ENCODE measurements at regions not wholly inside any gene's neighbourhood (a gene's known extent, or its start where the extent isn't known, plus 50 kb on each side); places are given as distances from the start of the nearest gene placed in this dataset.

DNA sequence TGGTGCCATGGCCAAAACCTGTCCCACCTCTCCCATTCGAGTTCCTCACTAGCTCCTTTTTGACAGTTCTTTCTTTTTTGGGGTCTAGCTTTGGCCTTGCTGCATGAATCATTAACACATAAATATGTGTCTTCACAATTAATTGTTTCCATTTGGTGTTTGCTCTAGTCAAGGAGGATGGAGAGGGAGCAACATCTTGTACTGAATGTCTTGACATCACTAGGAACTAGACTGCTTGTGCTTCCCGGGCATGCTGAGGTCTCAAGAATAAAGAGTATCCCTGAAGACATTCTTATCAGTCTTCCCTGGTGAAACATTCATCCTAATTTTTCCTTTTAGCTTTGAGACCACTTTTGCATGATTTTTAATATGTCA, 77.0 kb upstream of the ESR1 start:
- DNase-seq = no peak
- ChIA-PET CTCF (interaction anchor here (0.6 to 1.3 kb wide), 4 partner anchors 10 to 377 kb away, joined by 3 read pairs; no protein-coding TSS in a partner anchor), POLR2A (no interaction called here)
- Mint-ChIP-seq H3K9me3 (peaks cover 6% of the 10 kb centered on the region), H3K4me3 (no peak overlapping the region), H3K4me1 (ENCODE audit: low read depth) (peaks cover 3% of the 10 kb centered on the region), H3K36me3 (peaks cover 1% of the 10 kb centered on the region), H3K27me3 (no peaks in the 10 kb centered on the region), H3K27ac (no peak overlapping the region)
- intact Hi-C loops (cut with micrococcal nuclease) = no loop called here

DNA sequence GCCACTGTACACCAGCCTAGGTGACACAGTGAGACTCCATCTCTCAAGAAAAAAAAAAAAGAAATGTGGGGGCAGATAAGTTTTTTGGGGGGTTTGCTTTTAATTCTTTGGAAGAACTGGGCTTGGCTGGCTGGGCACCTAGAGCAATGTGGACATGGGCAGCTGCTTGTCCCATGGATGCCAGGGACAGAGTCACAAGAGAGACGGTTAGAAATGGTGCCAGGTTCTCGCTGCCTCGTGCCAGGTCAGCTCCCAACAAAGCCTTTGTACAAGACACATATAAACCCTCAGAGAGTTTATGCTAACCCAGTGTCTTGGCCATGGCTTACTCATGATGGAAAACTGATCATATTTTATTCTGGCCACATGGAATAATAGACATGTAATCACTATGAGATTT, 76.2 kb upstream of the ESR1 start:
- H3K27ac Mint-ChIP-seq = no peak overlapping the region
- peaks cover 3% of the 10 kb centered on the region for H3K4me1 Mint-ChIP-seq (ENCODE audit: low read depth)
- POLR2A ChIA-PET = no interaction called here

DNA sequence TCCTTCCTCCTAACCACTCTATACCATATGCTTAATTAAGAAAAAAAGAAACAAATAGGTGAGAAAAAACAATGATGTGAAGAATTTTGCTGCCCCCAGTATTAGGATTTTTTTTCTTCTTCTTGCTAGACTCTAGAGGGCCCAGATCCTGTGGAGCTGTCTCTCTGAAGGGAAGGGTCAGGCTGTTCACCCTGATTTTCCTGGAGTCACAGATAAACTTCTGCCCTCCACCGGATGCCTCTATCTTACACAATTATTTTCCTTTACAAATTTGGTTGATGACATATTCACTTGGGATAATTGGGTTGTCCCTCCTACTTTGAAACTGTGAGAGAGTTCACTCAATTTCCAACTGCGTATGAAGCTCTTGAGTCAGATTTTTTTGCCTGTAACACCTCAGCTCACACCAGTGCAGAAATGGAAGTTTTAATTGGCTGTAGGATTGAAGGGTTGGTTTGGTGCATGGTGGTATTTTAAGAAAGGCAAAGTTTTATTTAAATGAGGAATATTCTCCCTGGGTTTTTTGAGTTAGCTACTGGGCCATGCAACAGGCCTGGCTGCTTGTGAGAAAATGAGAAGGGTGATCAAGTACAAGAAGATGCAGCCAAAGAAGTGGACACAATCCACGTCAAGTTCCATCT, 73.7 kb upstream of the ESR1 start:
- intact Hi-C loops (cut with micrococcal nuclease) = no loop called here
- Mint-ChIP-seq H3K4me1 (ENCODE audit: low read depth) (peaks cover 3% of the 10 kb centered on the region), H3K36me3 (peaks cover 1% of the 10 kb centered on the region), H3K9me3 (peaks cover 6% of the 10 kb centered on the region), H3K4me3 (no peak overlapping the region), H3K27me3 (no peaks in the 10 kb centered on the region), H3K27ac (no peak overlapping the region)
- CTCF ChIA-PET = no interaction called here
- POLR2A ChIA-PET = no interaction called here
- DNase-seq = no peak

More for the DNA sequence above, 76.2 kb upstream of the ESR1 start:
- no peak for DNase-seq
- H3K36me3 Mint-ChIP-seq = peaks cover 1% of the 10 kb centered on the region
- CTCF ChIA-PET = interaction anchor here (1.3 kb wide), 1 partner anchor 10 kb away, joined by 3 read pairs; no protein-coding TSS in a partner anchor
- H3K27me3 Mint-ChIP-seq = no peaks in the 10 kb centered on the region
- H3K4me3 Mint-ChIP-seq = no peak overlapping the region
- H3K9me3 Mint-ChIP-seq = peaks cover 6% of the 10 kb centered on the region
- intact Hi-C loops (cut with micrococcal nuclease) = no loop called here

DNA sequence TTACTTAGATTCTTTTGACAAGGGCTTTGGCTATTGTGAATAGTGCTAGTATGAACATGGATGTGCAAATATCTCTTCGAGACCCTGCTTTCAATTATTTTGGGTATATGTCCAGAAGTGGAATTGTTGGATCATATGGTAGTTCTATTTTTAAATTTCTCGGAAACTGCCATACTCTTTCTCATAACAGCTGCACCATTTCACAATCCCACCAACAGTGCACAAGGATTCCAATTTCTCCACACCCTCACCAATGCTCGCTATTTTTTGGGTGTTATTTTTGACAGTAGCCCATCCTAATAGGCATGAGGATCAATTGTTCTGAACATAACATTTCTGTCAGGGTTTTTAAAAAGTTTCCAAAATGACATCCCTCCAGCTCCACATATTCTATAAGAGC, 69.2 kb upstream of the ESR1 start:
- Mint-ChIP-seq H3K9me3 (no peaks in the 10 kb centered on the region), H3K27ac (no peak overlapping the region), H3K36me3 (no peaks in the 10 kb centered on the region), H3K27me3 (no peaks in the 10 kb centered on the region), H3K4me1 (ENCODE audit: low read depth) (no peaks in the 10 kb centered on the region), H3K4me3 (no peak overlapping the region)
- CTCF ChIA-PET = interaction anchor here (0.6 to 1.1 kb wide), 2 partner anchors 27 to 380 kb away, joined by 3 read pairs; no protein-coding TSS in a partner anchor
- POLR2A ChIA-PET = no interaction called here
- intact Hi-C loops (cut with micrococcal nuclease) = no loop called here
- DNase-seq = no peak

DNA sequence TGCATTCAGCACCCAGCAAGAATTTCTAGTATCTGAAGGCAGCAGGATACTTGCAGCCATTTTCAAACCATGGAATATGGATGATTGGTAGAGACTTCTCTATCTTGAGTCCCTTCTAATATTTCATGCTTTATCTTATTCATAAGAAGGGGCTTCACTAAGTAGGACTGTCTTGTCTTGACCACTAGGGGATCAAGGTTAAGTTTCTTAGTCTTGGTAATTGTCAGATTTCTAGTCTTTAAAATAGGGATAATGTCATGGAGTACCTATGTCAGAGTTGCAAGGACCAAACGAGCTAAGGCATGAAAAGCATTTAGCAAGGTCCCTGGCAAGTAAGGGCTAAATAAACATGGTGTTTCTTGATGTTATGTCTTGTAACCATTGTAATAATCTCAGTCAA, 68.5 kb upstream of the ESR1 start:
- no peak for DNase-seq
- intact Hi-C loops (cut with micrococcal nuclease) = no loop called here
- POLR2A ChIA-PET = no interaction called here
- Mint-ChIP-seq H3K36me3 (no peaks in the 10 kb centered on the region), H3K4me3 (no peak overlapping the region), H3K27me3 (no peaks in the 10 kb centered on the region), H3K4me1 (ENCODE audit: low read depth) (no peaks in the 10 kb centered on the region), H3K9me3 (no peaks in the 10 kb centered on the region), H3K27ac (no peak overlapping the region)
- CTCF ChIA-PET = interaction anchor here (0.6 to 1.1 kb wide), 2 partner anchors 26 to 379 kb away, joined by 3 read pairs; no protein-coding TSS in a partner anchor

DNA sequence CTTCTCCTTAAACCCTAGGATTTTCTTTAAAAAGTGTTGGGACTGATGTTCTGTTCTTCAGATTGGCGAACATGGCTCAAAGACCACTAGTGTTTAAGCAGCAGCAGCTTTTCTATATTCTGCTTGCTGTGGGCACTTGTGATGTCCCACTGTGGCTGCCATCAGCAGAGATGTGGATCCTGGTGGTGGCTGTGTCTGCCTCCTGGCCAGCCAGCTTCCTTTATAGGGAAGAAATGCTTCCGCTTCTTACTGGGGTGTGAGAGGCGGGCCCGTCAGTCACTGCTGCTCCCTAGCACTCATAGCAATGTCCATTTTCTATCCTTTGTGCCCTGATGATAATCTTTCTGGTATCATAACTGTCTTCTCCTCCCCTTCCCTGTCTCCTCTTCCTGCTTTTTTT, 66.7 kb upstream of the ESR1 start:
- Mint-ChIP-seq H3K4me3 (no peak overlapping the region), H3K27me3 (no peaks in the 10 kb centered on the region), H3K36me3 (peaks cover 1% of the 10 kb centered on the region), H3K9me3 (peaks cover 2% of the 10 kb centered on the region), H3K27ac (no peak overlapping the region), H3K4me1 (ENCODE audit: low read depth) (no peaks in the 10 kb centered on the region)
- POLR2A ChIA-PET = interaction anchor here (0.6 kb wide), 1 partner anchor 866 kb away, joined by 4 read pairs; no protein-coding TSS in a partner anchor
- CTCF ChIA-PET = interaction anchor here (1.2 to 1.7 kb wide), 2 partner anchors 10 to 24 kb away, joined by 3 to 6 read pairs; no protein-coding TSS in a partner anchor
- intact Hi-C loops (cut with micrococcal nuclease) = no loop called here
- DNase-seq = no peak

DNA sequence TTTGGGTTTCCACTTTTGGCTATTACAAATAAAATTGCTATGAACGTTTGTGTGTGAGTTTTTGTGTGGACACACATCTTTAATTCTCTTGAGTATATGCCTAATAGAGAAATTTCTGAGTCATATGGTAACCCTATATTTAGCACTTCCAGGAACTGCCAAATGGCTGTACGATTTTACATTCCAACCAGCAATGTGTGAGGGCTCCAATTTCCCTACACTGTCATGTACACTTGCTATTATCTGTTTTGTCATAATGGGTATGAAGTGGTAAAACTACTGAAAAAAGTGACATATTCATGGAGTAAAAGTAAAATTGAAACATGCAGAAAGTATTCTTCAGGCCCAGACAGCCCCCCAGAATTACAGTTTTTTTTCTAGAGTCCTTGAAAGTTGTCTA, 59.6 kb upstream of the ESR1 start:
- Mint-ChIP-seq H3K4me1 (ENCODE audit: low read depth) (no peaks in the 10 kb centered on the region), H3K4me3 (no peak overlapping the region), H3K9me3 (peaks cover 5% of the 10 kb centered on the region), H3K27me3 (no peaks in the 10 kb centered on the region), H3K36me3 (peaks cover 3% of the 10 kb centered on the region), H3K27ac (no peak overlapping the region)
- no peak for DNase-seq
- POLR2A ChIA-PET = no interaction called here
- CTCF ChIA-PET = no interaction called here
- intact Hi-C loops (cut with micrococcal nuclease) = no loop called here

DNA sequence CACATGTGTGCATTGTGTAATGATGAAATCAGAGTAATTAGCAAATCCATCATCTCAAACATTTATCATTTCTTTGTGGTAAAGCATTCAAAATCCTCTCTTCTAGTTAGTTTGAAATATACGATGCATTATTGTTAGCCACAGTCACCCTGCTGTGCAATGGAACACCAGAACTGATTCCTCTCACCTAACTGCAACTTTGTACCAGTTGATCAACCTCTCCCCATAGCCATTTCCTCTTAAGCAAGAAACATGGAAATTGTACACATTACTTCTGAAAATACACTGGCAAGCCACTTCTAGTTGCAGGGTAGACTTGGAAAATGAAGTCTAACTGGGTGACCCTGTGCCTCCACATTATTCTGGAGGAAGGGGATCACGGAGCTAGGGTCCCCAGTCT, 58.1 kb upstream of the ESR1 start:
- peaks cover 3% of the 10 kb centered on the region for H3K36me3 Mint-ChIP-seq
- no peak overlapping the region for H3K4me3 Mint-ChIP-seq
- ChIA-PET CTCF (interaction anchor here (0.7 kb wide), 1 partner anchor 19 kb away, joined by 3 read pairs; no protein-coding TSS in a partner anchor), POLR2A (no interaction called here)
- H3K9me3 Mint-ChIP-seq = peaks cover 5% of the 10 kb centered on the region
- no peak for DNase-seq
- no peaks in the 10 kb centered on the region for H3K27me3 Mint-ChIP-seq
- no peaks in the 10 kb centered on the region for H3K4me1 Mint-ChIP-seq (ENCODE audit: low read depth)
- H3K27ac Mint-ChIP-seq = no peak overlapping the region
- intact Hi-C loops (cut with micrococcal nuclease) = no loop called here

DNA sequence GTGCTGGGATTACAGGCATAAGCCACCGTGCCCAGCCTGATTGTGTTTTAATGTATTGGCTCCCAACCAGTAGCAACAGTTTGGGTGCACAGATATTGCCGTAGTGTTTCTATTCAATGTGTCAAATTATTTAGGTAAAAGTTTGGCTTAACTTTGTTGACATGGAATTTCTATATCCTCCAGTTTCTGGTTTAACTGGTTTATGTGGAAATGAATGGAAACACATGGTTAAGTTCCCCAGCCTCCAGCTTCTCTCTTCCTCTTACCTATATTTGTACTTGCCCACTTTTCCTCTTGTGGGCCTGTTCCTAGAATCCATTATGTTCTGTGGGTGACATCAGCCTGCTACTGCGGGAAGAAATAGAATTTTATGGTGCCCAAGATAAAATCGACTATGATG, 53.9 kb upstream of the ESR1 start:
- H3K27me3 Mint-ChIP-seq = no peaks in the 10 kb centered on the region
- no peak overlapping the region for H3K27ac Mint-ChIP-seq
- intact Hi-C loops (cut with micrococcal nuclease) = no loop called here
- H3K4me3 Mint-ChIP-seq = no peak overlapping the region
- no peaks in the 10 kb centered on the region for H3K36me3 Mint-ChIP-seq
- DNase-seq = no peak
- ChIA-PET CTCF (no interaction called here), POLR2A (no interaction called here)
- no peaks in the 10 kb centered on the region for H3K9me3 Mint-ChIP-seq
- peaks cover 19% of the 10 kb centered on the region for H3K4me1 Mint-ChIP-seq (ENCODE audit: low read depth)

DNA sequence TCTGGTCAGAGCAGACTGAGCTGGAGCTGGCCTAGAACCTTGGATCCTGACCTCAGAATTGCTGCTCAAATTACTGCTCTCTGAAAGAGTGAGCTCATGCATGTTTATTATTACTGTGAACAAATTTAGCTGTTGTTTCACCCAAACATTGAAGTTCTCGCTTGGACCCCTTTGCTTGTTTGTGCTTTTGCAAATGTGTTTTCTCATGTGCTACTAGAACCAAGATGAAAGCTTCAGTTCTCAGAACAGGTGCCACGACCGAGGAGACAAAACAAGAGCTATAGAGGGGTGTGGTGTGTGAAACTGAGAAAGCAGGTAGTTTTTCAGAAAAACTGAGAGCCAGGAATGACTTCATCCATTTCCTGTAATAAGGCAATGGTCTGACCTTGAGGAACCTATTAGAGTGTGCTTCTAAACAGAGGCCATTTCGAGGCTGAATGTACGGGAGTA, 50.0 kb upstream of the ESR1 start:
- Mint-ChIP-seq H3K27me3 (no peaks in the 10 kb centered on the region), H3K36me3 (no peaks in the 10 kb centered on the region), H3K9me3 (no peaks in the 10 kb centered on the region), H3K4me1 (ENCODE audit: low read depth) (peaks cover 23% of the 10 kb centered on the region), H3K4me3 (peak overlapping the region; percentile 42), H3K27ac (peak overlapping the region; percentile 61)
- ChIA-PET CTCF (interaction anchor here (0.8 to 2.2 kb wide), 4 partner anchors 53 to 511 kb away, joined by 3 to 6 read pairs (median 4); no protein-coding TSS in a partner anchor), POLR2A (interaction anchor here (1.1 kb wide), 1 partner anchor 67 kb away, joined by 6 read pairs; no protein-coding TSS in a partner anchor)
- peak; percentile 55 for DNase-seq
- intact Hi-C loops (cut with micrococcal nuclease) = loop anchor here (1.0 to 5.0 kb wide), 5 partner anchors 34 to 430 kb away; no protein-coding TSS in a partner anchor

All from activated CD4-positive, alpha-beta memory T cell treated with anti-CD3 and anti-CD28 coated beads for 36 hours (primary cell).